K562 (cell line): ENCODE measurements at regions not wholly inside any gene's neighbourhood (a gene's known extent, or its start where the extent isn't known, plus 50 kb on each side); places are given as distances from the start of the nearest gene placed in this dataset.

ENCODE experiments used
- ATAC-seq: fragments of 200-7000 bp; cut with Tn5 transposase; 3 replicates; pipeline ENCODE4 v1.9.1; 2020; ENCODE audit warnings: moderate library complexity
- BruUV-seq: library from RNA; stranded (reverse); fragments of 400-500 nt; replicated peaks from 2 replicates; lab custom pipeline; 2021; lab: Mats Ljungman, UMichigan
- CTCF ChIA-PET: fragments of 300-600 bp; formaldehyde crosslinking; extraction: SDS; loops from one replicate; lab custom pipeline; 2021; ENCODE audit warnings: low intra/inter-chr PET ratio; lab: Yijun Ruan, JAX
- POLR2A ChIA-PET: fragments of 300-600, 350-650 bp; sonication (Branson Sonifier 250); formaldehyde crosslinking; extraction: SDS; loops from one replicate; lab custom pipeline; 2021; ENCODE audit warnings: antibody characterized with exemption, inconsistent platforms; lab: Yijun Ruan, JAX
- DNase-seq, 4 experiments: peaks; one replicate each; pipeline versions ENCODE4 v3.0.0 to v3.0.0-alpha.2; 2011 to 2018; ENCODE audit warnings: low spot score in 3 of 4, mixed read lengths in 3 of 4; ENCODE audit errors: extremely low read depth in 1 of 4
- FAIRE-seq: peaks from 2 replicates; lab custom pipeline; 2011; peaks lifted over from hg19 to GRCh38; lab: Jason Lieb, UNC
- H2AFZ ChIP-seq: 2 replicates; pipeline ENCODE4 v1.6.0; 2011; ENCODE audit warnings: low read depth, low read length, control low read depth, inconsistent platforms
- H3K27ac ChIP-seq: fragments of 200-600 bp; 3 replicates; pipeline ENCODE4 v1.8.0; 2011; ENCODE audit warnings: low read depth, mild to moderate bottlenecking, control low read depth, inconsistent platforms, low read length, moderate library complexity, mixed read lengths; ENCODE audit errors: extremely low read depth
- H3K27me3 ChIP-seq, 2 experiments: fragments of 300-600 bp in 1 of 2; 2 replicates in 1 of 2; 3 replicates in 1 of 2; pipeline versions ENCODE4 v1.6.0 to v1.8.0; 2011; ENCODE audit warnings: inconsistent platforms in 2 of 2, low read length in 2 of 2, mild to moderate bottlenecking in 1 of 2, mixed read lengths in 1 of 2, moderate library complexity in 1 of 2; ENCODE audit not compliant: control insufficient read depth in 2 of 2, insufficient read depth in 2 of 2
- H3K36me3 ChIP-seq: fragments of 300-600 bp; 3 replicates; pipeline ENCODE4 v1.8.0; 2011; ENCODE audit warnings: mild to moderate bottlenecking, low read length, inconsistent platforms; ENCODE audit not compliant: control insufficient read depth, insufficient read depth
- H3K4me1 ChIP-seq, 2 experiments: fragments of 200-600 bp in 1 of 2; replicated peaks in 1 of 2; 2 replicates in 1 of 2; 3 replicates in 1 of 2; pipeline versions ENCODE4 v1.5.1 to v1.8.0; 2011; ENCODE audit warnings: inconsistent platforms in 2 of 2, low read length in 2 of 2, mild to moderate bottlenecking in 1 of 2, mixed read lengths in 1 of 2, moderate library complexity in 1 of 2; ENCODE audit not compliant: control insufficient read depth in 2 of 2, insufficient read depth in 2 of 2
- H3K4me2 ChIP-seq: 2 replicates; pipeline ENCODE4 v1.6.1; 2011; ENCODE audit warnings: low read length, control low read depth, inconsistent platforms, mixed read lengths; ENCODE audit not compliant: insufficient read depth
- H3K4me3 ChIP-seq: fragments of 200-600 bp; sonication (generic), shearing (Covaris generic); 2 replicates; pipeline ENCODE4 v1.5.1; 2016; ENCODE audit warnings: control low read depth, inconsistent platforms
- H3K79me2 ChIP-seq: fragments of 200-600 bp; 3 replicates; pipeline ENCODE4 v1.8.0; 2011; ENCODE audit warnings: low read length, inconsistent platforms; ENCODE audit not compliant: control insufficient read depth, insufficient read depth
- H3K9ac ChIP-seq, 2 experiments: 2 replicates each; pipeline versions ENCODE4 v1.6.0 to v1.6.1; 2011; ENCODE audit warnings: low read depth in 2 of 2, low read length in 2 of 2, control low read depth in 1 of 2, inconsistent platforms in 1 of 2, mild to moderate bottlenecking in 1 of 2, mixed read lengths in 1 of 2; ENCODE audit not compliant: insufficient read depth in 1 of 2
- H3K9me1 ChIP-seq: one replicate; pipeline ENCODE4 v1.6.0; 2011; ENCODE audit warnings: inconsistent platforms, mild to moderate bottlenecking, low read length, moderate library complexity; ENCODE audit not compliant: control insufficient read depth, insufficient read depth
- H3K9me3 ChIP-seq: replicated peaks from 2 replicates; pipeline ENCODE4 v1.5.1; 2011; ENCODE audit warnings: low read depth, low read length, inconsistent platforms; ENCODE audit not compliant: control insufficient read depth, insufficient read depth
- H4K20me1 ChIP-seq: replicated peaks from 2 replicates; pipeline ENCODE4 v1.6.1; 2011; ENCODE audit warnings: low read length, inconsistent platforms, mixed read lengths; ENCODE audit not compliant: control insufficient read depth, insufficient read depth
- CBX1 ChIP-seq: sonication (generic); IDR thresholded peaks from 2 replicates; pipeline ENCODE4 v1.6.1; 2016; ENCODE audit warnings: antibody characterized with exemption, low read depth, mild to moderate bottlenecking
- EGR1 ChIP-seq: fragments of 450-650 bp; conservative IDR thresholded peaks from 2 replicates; pipeline ENCODE4 v1.6.1; 2017; ENCODE audit warnings: mild to moderate bottlenecking
- ELF1 ChIP-seq: fragments of 200-800 bp; sonication (Bioruptor generic); IDR thresholded peaks from 2 replicates; pipeline ENCODE4 v1.6.1; 2016; ENCODE audit warnings: missing genetic modification characterization, missing compliant biosample characterization
- ERF ChIP-seq: fragments of 450-650 bp; formaldehyde crosslinking; IDR thresholded peaks from 2 replicates; pipeline ENCODE4 v1.4.0; 2020; ENCODE audit warnings: mild to moderate bottlenecking, mixed read lengths
- JUNB ChIP-seq: fragments of 450-650 bp; formaldehyde crosslinking; conservative IDR thresholded peaks from 2 replicates; pipeline ENCODE4 v1.4.0; 2020; ENCODE audit warnings: mild to moderate bottlenecking
- KDM1A ChIP-seq, 2 experiments: fragments of 450-650 bp; IDR thresholded peaks; 2 replicates each; pipeline ENCODE4 v1.6.1; 2016; ENCODE audit warnings: mild to moderate bottlenecking in 2 of 2
- LARP7 ChIP-seq: fragments of 450-650 bp; IDR thresholded peaks from 2 replicates; pipeline ENCODE4 v1.6.1; 2016
- MTF1 ChIP-seq: fragments of 250-450 bp; sonication (Bioruptor Pico); IDR thresholded peaks from 2 replicates; pipeline ENCODE4 v1.9.0; 2021; ENCODE audit warnings: moderate library complexity, mild to moderate bottlenecking, inconsistent platforms, borderline replicate concordance
- NBN ChIP-seq: fragments of 450-650 bp; IDR thresholded peaks from 2 replicates; pipeline ENCODE4 v1.6.1; 2016; ENCODE audit warnings: low read depth, mild to moderate bottlenecking
- NCOA4 ChIP-seq: fragments of 450-650 bp; IDR thresholded peaks from 2 replicates; pipeline ENCODE4 v1.6.1; 2018; ENCODE audit warnings: mild to moderate bottlenecking; ENCODE audit not compliant: partially characterized antibody
- RCOR1 ChIP-seq, 2 experiments: IDR thresholded peaks; 2 replicates each; pipeline ENCODE4 v1.6.1; 2012; ENCODE audit warnings: low read depth in 2 of 2, low read length in 2 of 2, borderline replicate concordance in 1 of 2, improper control_type of control experiment in 1 of 2
- SMARCA5 ChIP-seq: fragments of 450-650 bp; IDR thresholded peaks from 2 replicates; pipeline ENCODE4 v1.6.1; 2016
- XRCC3 ChIP-seq: fragments of 450-650 bp; IDR thresholded peaks from 2 replicates; pipeline ENCODE4 v1.6.1; 2017; ENCODE audit warnings: mild to moderate bottlenecking, moderate library complexity
- ZNF124 ChIP-seq: sonication (generic); formaldehyde crosslinking; IDR thresholded peaks from 2 replicates; pipeline ENCODE4 v1.8.1; 2022; ENCODE audit warnings: missing genetic modification reagents
- ZSCAN32 ChIP-seq: fragments of 450-650 bp; formaldehyde crosslinking; IDR thresholded peaks from 2 replicates; pipeline ENCODE4 v1.4.0; 2020; ENCODE audit warnings: mild to moderate bottlenecking, moderate library complexity
- WGBS: fragments of 100-300 bp; shearing (Covaris generic); methylation state at CpG from one replicate; pipeline ENCODE4 v1.1.6; 2016; ENCODE audit warnings: low coverage, mixed read lengths; ENCODE audit not compliant: insufficient coverage; ENCODE audit errors: missing lambda C conversion rate; 5-methylcytosine and 5-hydroxymethylcytosine counted together
- in situ Hi-C: fragments of 300-500 bp; cut with MboI; formaldehyde crosslinking; loops from 4 replicates; pipeline ENCODE4 v1.15.0; 2018; ENCODE audit warnings: inconsistent platforms, mixed read lengths
- intact Hi-C: fragments of 100-400 bp; cut with micrococcal nuclease; formaldehyde crosslinking; loops from 2 replicates; pipeline ENCODE4 v1.14.2; 2022
- TF ChIP-seq, protein P1 (sequence below), 2 experiments: fragments of 450-650 bp; IDR thresholded peaks; 2 replicates each; pipeline ENCODE4 v1.6.1; 2018; ENCODE audit warnings: mild to moderate bottlenecking in 2 of 2, low read depth in 1 of 2; ENCODE audit not compliant: partially characterized antibody in 2 of 2

DNA sequence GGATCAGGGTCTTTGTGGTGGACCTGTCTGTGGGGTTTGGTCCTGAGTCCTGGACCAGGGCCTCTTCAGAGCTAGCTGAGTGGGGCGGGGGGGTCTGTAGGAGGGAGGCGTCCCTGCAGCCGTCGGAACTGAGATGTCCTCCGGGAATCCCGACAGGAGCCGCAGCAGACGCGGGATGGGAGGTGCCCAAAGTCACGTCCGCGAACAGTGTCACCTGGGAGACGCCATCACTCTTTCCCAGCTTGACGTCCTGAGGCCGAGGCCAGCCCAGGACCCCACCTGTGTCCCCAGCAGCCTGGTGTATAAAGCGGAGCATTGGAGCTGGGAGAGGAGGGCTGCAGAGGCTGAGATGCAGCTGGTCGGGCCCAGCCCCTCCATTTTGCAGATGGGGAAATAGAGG is 1234.7 kb downstream of the BRD1 start:
- POLR2A ChIA-PET = no interaction called here
- Histone ChIP-seq H3K4me1 (no peaks in the 10 kb centered on the region; a peak in 1 of 5 replicates), H3K27ac (no peak overlapping the region), H2AFZ (no peak overlapping the region), H3K27me3 (no peaks in the 10 kb centered on the region; a peak in 1 of 5 replicates), H4K20me1 (no peaks in the 10 kb centered on the region), H3K36me3 (no peaks in the 10 kb centered on the region), H3K9ac (no peak overlapping the region), H3K79me2 (no peaks in the 10 kb centered on the region), H3K4me3 (no peak overlapping the region), H3K9me3 (no peaks in the 10 kb centered on the region), H3K4me2 (no peak overlapping the region), H3K9me1 (no peaks in the 10 kb centered on the region)
- in situ Hi-C loops = no loop called here
- DNase-seq = no peak
- FAIRE-seq = no peak
- CTCF ChIA-PET = no interaction called here
- intact Hi-C loops = no loop called here
- WGBS = 0% methylated on average over 7 of the region's 17 CpGs
- TF ChIP-seq ERF (no peak), LARP7 (no peak), NBN (no peak), ZSCAN32 (CRISPR knock-in tag) (no peak), NCOA4 (no peak), ZNF124 (CRISPR knock-in tag) (no peak), EGR1 (no peak), JUNB (no peak), MTF1 (no peak), KDM1A (IDR thresholded peaks at IDR 0.05) (no peak), CBX1 (no peak), SMARCA5 (no peak), RCOR1 (IDR thresholded peaks at IDR 0.05; ENCODE audit: borderline replicate concordance in 1 of 2, low read depth in 2 of 2, low read length in 2 of 2) (no peak), ELF1 (tag) (no peak), XRCC3 (no peak)
- TF ChIP-seq, protein P1, sequence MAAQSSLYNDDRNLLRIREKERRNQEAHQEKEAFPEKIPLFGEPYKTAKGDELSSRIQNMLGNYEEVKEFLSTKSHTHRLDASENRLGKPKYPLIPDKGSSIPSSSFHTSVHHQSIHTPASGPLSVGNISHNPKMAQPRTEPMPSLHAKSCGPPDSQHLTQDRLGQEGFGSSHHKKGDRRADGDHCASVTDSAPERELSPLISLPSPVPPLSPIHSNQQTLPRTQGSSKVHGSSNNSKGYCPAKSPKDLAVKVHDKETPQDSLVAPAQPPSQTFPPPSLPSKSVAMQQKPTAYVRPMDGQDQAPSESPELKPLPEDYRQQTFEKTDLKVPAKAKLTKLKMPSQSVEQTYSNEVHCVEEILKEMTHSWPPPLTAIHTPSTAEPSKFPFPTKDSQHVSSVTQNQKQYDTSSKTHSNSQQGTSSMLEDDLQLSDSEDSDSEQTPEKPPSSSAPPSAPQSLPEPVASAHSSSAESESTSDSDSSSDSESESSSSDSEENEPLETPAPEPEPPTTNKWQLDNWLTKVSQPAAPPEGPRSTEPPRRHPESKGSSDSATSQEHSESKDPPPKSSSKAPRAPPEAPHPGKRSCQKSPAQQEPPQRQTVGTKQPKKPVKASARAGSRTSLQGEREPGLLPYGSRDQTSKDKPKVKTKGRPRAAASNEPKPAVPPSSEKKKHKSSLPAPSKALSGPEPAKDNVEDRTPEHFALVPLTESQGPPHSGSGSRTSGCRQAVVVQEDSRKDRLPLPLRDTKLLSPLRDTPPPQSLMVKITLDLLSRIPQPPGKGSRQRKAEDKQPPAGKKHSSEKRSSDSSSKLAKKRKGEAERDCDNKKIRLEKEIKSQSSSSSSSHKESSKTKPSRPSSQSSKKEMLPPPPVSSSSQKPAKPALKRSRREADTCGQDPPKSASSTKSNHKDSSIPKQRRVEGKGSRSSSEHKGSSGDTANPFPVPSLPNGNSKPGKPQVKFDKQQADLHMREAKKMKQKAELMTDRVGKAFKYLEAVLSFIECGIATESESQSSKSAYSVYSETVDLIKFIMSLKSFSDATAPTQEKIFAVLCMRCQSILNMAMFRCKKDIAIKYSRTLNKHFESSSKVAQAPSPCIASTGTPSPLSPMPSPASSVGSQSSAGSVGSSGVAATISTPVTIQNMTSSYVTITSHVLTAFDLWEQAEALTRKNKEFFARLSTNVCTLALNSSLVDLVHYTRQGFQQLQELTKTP (IDR thresholded peaks at IDR 0.05; ENCODE audit: low read depth in 1 of 2, partially characterized antibody in 2 of 2) = no peak
- no TSS peak for BruUV-seq
- ATAC-seq = no peak
